Stomach (tissue), 8 donors: ENCODE measurements at regions not wholly inside any gene's neighbourhood (a gene's known extent, or its start where the extent isn't known, plus 50 kb on each side); places are given as distances from the start of the nearest gene placed in this dataset.
"Not testable (repeated sequence)": the region's sequence is repeated elsewhere in the genome, so short reads cannot be mapped to it uniquely, and the experiment has no call there.

Experiments
- DNase-seq, 2 donors: peaks; one replicate each; pipeline versions ENCODE4 v3.0.0 to v3.0.0-alpha.2; 2013 to 2019
- H3K27ac ChIP-seq, 5 donors: fragments of 200-600 bp in 4 of 5; sonication (generic) in 4 of 5; one replicate each; pipeline ENCODE4 v1.5.1; 2013 to 2019; ENCODE audit warnings: mild to moderate bottlenecking in 1 of 5, moderate library complexity in 1 of 5
- H3K27me3 ChIP-seq, 3 donors: fragments of 200-600 bp; sonication (generic); one replicate each; pipeline ENCODE4 v1.5.1; 2017 to 2019; ENCODE audit warnings: mixed run types in 1 of 3
- H3K36me3 ChIP-seq, 4 donors: fragments of 200-600 bp; sonication (generic); 1 replicate in 3 of 4; 2 replicates in 1 of 4; pipeline ENCODE4 v1.5.1; 2016 to 2019
- H3K4me1 ChIP-seq, 4 donors: fragments of 200-600 bp; sonication (generic); one replicate each; pipeline ENCODE4 v1.5.1; 2016 to 2019
- H3K4me3 ChIP-seq, 4 donors: fragments of 200-600 bp; sonication (generic) in 3 of 4; one replicate each; pipeline ENCODE4 v1.5.1; 2016 to 2019; ENCODE audit warnings: mild to moderate bottlenecking in 1 of 4
- H3K9me3 ChIP-seq, 4 donors: fragments of 200-600 bp; sonication (generic); one replicate each; pipeline ENCODE4 v1.5.1; 2016 to 2019
- CTCF ChIP-seq, 7 experiments: fragments of 450-650 bp in 4 of 7; fragments of 200-600 bp in 3 of 7; sonication (generic) in 3 of 7; IDR thresholded peaks; one replicate each; pipeline ENCODE4 v1.5.1; 2016 to 2019; ENCODE audit warnings: antibody characterized with exemption in 7 of 7, control low read depth in 2 of 7, mild to moderate bottlenecking in 1 of 7
- EP300 ChIP-seq: sonication (generic); formaldehyde crosslinking; IDR thresholded peaks from one replicate; pipeline ENCODE4 v1.6.1; 2017; ENCODE audit warnings: antibody characterized with exemption
- POLR2A ChIP-seq, 4 donors: fragments of 450-650 bp; IDR thresholded peaks; one replicate each; pipeline ENCODE4 v1.6.1; 2016; ENCODE audit warnings: antibody characterized with exemption in 4 of 4, control low read depth in 2 of 4, mild to moderate bottlenecking in 1 of 4, moderate library complexity in 1 of 4
- POLR2AphosphoS5 ChIP-seq, 3 donors: sonication (generic); formaldehyde crosslinking; IDR thresholded peaks; one replicate each; pipeline ENCODE4 v1.6.1; 2016; ENCODE audit warnings: antibody characterized with exemption in 3 of 3
- WGBS, 5 donors: extraction: QIAGEN DNeasy Blood & Tissue Kit in 3 of 5; methylation state at CpG; one replicate each; pipeline versions ENCODE4 v1.1.5 to v1.1.7; 2013 to 2018; 5-methylcytosine and 5-hydroxymethylcytosine counted together
- intact Hi-C: fragments of 100-400 bp; cut with DNase I; formaldehyde crosslinking; loops from one replicate; pipeline ENCODE4 v1.15.1; 2023; ENCODE audit warnings: low total_unique reads
- donor health status: healthy with polysubstance abuse.
- donor health status: Bipolar disorder and iron deficiency.
- donor health status: healthy.

GRCh38 chr3:178217479-178217878, 318.8 kb upstream of the KCNMB2 start:
- H3K27ac ChIP-seq: no peak overlapping the region
- WGBS, 5 donors: 79 to 90% (median 87%) methylated on average over 2 of the region's 2 CpGs
- intact Hi-C loops: no loop called here
- H3K9me3 ChIP-seq: peaks cover 0 to 4% (median 0%) of the 10 kb centered on the region in 4 donors
- DNase-seq: no peak
- H3K4me3 ChIP-seq: no peak overlapping the region
- no peaks in the 10 kb centered on the region for H3K36me3 ChIP-seq
- no peaks in the 10 kb centered on the region for H3K4me1 ChIP-seq
- TF ChIP-seq POLR2A (IDR thresholded peaks at IDR 0.05) (no peak), POLR2AphosphoS5 (IDR thresholded peaks at IDR 0.05) (no peak), EP300 (no peak), CTCF (IDR thresholded peaks at IDR 0.05) (no peak)
- no peaks in the 10 kb centered on the region for H3K27me3 ChIP-seq

- Histone ChIP-seq H3K4me1 (no peaks in the 10 kb centered on the region), H3K36me3 (no peaks in the 10 kb centered on the region), H3K9me3 (peaks cover 0 to 4% (median 0%) of the 10 kb centered on the region in 4 donors), H3K27ac (no peak overlapping the region), H3K27me3 (no peaks in the 10 kb centered on the region), H3K4me3 (no peak overlapping the region)
- intact Hi-C loops: no loop called here
- no peak for TF ChIP-seq EP300
- no peak for TF ChIP-seq POLR2A (IDR thresholded peaks at IDR 0.05)
- TF ChIP-seq POLR2AphosphoS5 (IDR thresholded peaks at IDR 0.05): no peak
- TF ChIP-seq CTCF (IDR thresholded peaks at IDR 0.05): no peak
- no peak for DNase-seq
These were observed 318.0 kb upstream of the KCNMB2 start for GRCh38 chr3:178218231-178218630.

- WGBS, 5 donors: 82 to 91% (median 86%) methylated on average over 4 of the region's 4 CpGs
- H3K27ac ChIP-seq, H3K36me3 ChIP-seq, intact Hi-C loops, DNase-seq, H3K4me1 ChIP-seq, H3K9me3 ChIP-seq, H3K27me3 ChIP-seq, H3K4me3 ChIP-seq: not testable (repeated sequence)
These were observed 316.6 kb upstream of the KCNMB2 start for GRCh38 chr3:178219661-178220060.

- no peak for TF ChIP-seq EP300
- no peak for TF ChIP-seq POLR2AphosphoS5 (IDR thresholded peaks at IDR 0.05)
- TF ChIP-seq POLR2A (IDR thresholded peaks at IDR 0.05): no peak
- no peak for TF ChIP-seq CTCF (IDR thresholded peaks at IDR 0.05)
- Histone ChIP-seq H3K9me3 (peaks cover 0 to 4% (median 0%) of the 10 kb centered on the region in 4 donors), H3K4me1 (no peaks in the 10 kb centered on the region), H3K4me3 (no peak overlapping the region), H3K27me3 (no peaks in the 10 kb centered on the region), H3K27ac (no peak overlapping the region), H3K36me3 (no peaks in the 10 kb centered on the region)
- no peak for DNase-seq
- intact Hi-C loops: no loop called here
These were observed 312.4 kb upstream of the KCNMB2 start for GRCh38 chr3:178223876-178224275.

- DNase-seq: no peak
- Histone ChIP-seq H3K4me1 (no peaks in the 10 kb centered on the region), H3K4me3 (no peak overlapping the region), H3K27me3 (no peaks in the 10 kb centered on the region), H3K9me3 (no peaks in the 10 kb centered on the region), H3K36me3 (no peaks in the 10 kb centered on the region), H3K27ac (no peak overlapping the region)
- WGBS, 5 donors: 75 to 91% (median 84%) methylated on average over 2 of the region's 2 CpGs
- intact Hi-C loops: no loop called here
- TF ChIP-seq POLR2AphosphoS5 (IDR thresholded peaks at IDR 0.05) (no peak), EP300 (no peak), POLR2A (IDR thresholded peaks at IDR 0.05) (no peak), CTCF (IDR thresholded peaks at IDR 0.05) (no peak)
These were observed 310.1 kb upstream of the KCNMB2 start for GRCh38 chr3:178226094-178226493.
